IMR-90 (cell line): ENCODE measurements at regions not wholly inside any gene's neighbourhood (a gene's known extent, or its start where the extent isn't known, plus 50 kb on each side); places are given as distances from the start of the nearest gene placed in this dataset.

Experiments
- RFX5 ChIP-seq: IDR thresholded peaks from 2 replicates; pipeline ENCODE4 v1.8.0; 2012; ENCODE audit warnings: low read depth, mild to moderate bottlenecking, low read length, moderate library complexity
- SMC3 ChIP-seq: fragments of 150-350 bp; IDR thresholded peaks from 2 replicates; pipeline ENCODE4 v1.6.1; 2016; ENCODE audit warnings: low read depth, mild to moderate bottlenecking, antibody characterized with exemption, low read length, moderate library complexity
- TF ChIP-seq, protein P1 (sequence below): conservative IDR thresholded peaks from 2 replicates; pipeline ENCODE4 v1.5.1; 2012; ENCODE audit warnings: mild to moderate bottlenecking, low read depth, low read length, improper control_type of control experiment
- TF ChIP-seq, protein P2 (sequence below): fragments of 150-350 bp; IDR thresholded peaks from 2 replicates; pipeline ENCODE4 v1.6.1; 2017; ENCODE audit warnings: mild to moderate bottlenecking, antibody characterized with exemption, low read length, low read depth

DNA sequence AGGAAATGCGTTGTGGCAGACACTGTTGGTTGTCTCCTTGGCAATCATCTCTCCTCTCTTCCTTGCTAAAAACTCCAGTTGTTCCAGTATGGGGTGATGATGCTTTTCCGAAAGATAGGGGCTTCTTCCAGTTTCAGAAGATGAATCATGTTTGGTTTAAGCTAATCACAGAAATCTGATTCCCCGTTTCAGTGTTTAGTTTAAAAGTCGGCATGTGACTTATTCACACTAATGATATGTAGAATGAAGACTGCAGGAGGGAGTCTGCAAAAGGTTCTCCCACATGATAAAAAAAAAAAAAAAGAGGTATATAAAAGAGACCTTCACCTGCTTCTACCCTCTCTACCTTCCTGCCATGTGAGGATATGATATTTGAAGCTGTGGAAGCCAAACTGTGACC lies 239.0 kb upstream of the SIX2 start:
- TF ChIP-seq, protein P1, sequence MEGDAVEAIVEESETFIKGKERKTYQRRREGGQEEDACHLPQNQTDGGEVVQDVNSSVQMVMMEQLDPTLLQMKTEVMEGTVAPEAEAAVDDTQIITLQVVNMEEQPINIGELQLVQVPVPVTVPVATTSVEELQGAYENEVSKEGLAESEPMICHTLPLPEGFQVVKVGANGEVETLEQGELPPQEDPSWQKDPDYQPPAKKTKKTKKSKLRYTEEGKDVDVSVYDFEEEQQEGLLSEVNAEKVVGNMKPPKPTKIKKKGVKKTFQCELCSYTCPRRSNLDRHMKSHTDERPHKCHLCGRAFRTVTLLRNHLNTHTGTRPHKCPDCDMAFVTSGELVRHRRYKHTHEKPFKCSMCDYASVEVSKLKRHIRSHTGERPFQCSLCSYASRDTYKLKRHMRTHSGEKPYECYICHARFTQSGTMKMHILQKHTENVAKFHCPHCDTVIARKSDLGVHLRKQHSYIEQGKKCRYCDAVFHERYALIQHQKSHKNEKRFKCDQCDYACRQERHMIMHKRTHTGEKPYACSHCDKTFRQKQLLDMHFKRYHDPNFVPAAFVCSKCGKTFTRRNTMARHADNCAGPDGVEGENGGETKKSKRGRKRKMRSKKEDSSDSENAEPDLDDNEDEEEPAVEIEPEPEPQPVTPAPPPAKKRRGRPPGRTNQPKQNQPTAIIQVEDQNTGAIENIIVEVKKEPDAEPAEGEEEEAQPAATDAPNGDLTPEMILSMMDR, result no peak
- TF ChIP-seq, protein P2, sequence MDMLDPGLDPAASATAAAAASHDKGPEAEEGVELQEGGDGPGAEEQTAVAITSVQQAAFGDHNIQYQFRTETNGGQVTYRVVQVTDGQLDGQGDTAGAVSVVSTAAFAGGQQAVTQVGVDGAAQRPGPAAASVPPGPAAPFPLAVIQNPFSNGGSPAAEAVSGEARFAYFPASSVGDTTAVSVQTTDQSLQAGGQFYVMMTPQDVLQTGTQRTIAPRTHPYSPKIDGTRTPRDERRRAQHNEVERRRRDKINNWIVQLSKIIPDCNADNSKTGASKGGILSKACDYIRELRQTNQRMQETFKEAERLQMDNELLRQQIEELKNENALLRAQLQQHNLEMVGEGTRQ, result peak; percentile 55; the same call in 1 of the 2 replicates
- no peak for TF ChIP-seq RFX5
- no peak for TF ChIP-seq SMC3
